ENCODE measurements at regions not wholly inside any gene's neighbourhood (a gene's known extent, or its start where the extent isn't known, plus 50 kb on each side); places are given as distances from the start of the nearest gene placed in this dataset.

DNA sequence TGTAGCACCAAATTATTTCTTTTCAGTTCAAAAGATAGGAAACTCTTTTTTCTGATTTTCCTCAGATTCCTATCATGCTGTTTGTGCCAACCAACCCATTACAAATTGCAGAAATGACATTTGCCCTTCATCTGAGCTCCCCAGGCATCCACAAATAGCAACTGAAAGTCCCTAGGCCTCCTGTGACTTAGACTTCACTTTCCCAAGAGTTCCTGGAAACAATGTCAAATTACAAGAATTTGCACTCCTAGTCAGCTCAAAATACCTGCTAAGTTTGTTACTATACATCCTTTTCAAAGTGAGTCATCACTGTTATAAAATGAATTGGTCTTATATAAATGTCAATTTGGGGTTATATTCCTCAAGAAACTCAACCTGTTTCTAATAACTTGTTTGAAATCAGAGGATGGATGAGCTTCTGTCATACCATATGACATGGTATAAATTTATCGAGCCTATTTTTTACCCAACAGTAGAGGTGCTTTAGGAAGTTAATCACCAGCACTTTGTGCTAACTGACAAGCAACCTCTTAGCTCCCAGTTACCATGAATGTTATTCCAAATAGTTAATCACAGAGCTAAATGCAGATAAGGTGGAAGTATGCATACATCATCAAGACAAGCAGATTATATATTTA lies 256.5 kb downstream of the HACE1 start:
- H3K27ac ChIP-seq (ENCODE audit: insufficient read depth, low read depth, low read length) = no peak overlapping the region
- no peaks in the 10 kb centered on the region for H3K27me3 ChIP-seq (ENCODE audit: control insufficient read depth in 2 of 2, insufficient read depth in 2 of 2, low read length in 2 of 2)
- H3K79me2 ChIP-seq (ENCODE audit: control insufficient read depth, insufficient read depth, low read length) = no peaks in the 10 kb centered on the region
- DNase-seq (ENCODE audit: low read depth, low spot score) (no peak), FAIRE-seq (peak; percentile 12)
- H3K36me3 ChIP-seq (ENCODE audit: control insufficient read depth in 2 of 2, extremely low read depth in 1 of 2, insufficient read depth in 2 of 2, low read length in 2 of 2) = no peaks in the 10 kb centered on the region
- H3K9ac ChIP-seq (replicated peaks; ENCODE audit: extremely low read depth, insufficient read depth, low read length) = no peak overlapping the region
- no peak overlapping the region for H3K4me2 ChIP-seq (ENCODE audit: insufficient read depth, low read length)
- no peak overlapping the region for H3K4me3 ChIP-seq (replicated peaks in 1 of 3; ENCODE audit: insufficient read depth in 1 of 3, low read depth in 1 of 3, low read length in 3 of 3)
- intact Hi-C loops (cut with micrococcal nuclease) (no loop called here), dilution Hi-C loops (cut with MboI; ENCODE audit: extremely low pct_ligation_motif_present, low sequenced_read_pairs) (no loop called here)
- TF ChIP-seq FOS (IDR thresholded peaks at IDR 0.05; ENCODE audit: borderline replicate concordance, insufficient read depth, low read length) = no peak
- no peak for TF ChIP-seq GATA2 (IDR thresholded peaks at IDR 0.05; ENCODE audit: insufficient read depth, insufficient read length, low read depth, low read length)
- TF ChIP-seq MYC (IDR thresholded peaks at IDR 0.05; ENCODE audit: low read depth, low read length) = no peak
- TF ChIP-seq JUN (IDR thresholded peaks at IDR 0.05; ENCODE audit: borderline replicate concordance, insufficient read depth, insufficient read length, low read depth) = no peak
- no peak for TF ChIP-seq EZH2 (IDR thresholded peaks at IDR 0.05; ENCODE audit: borderline replicate concordance, low read depth, low read length, severe bottlenecking)
- TF ChIP-seq POLR2A (IDR thresholded peaks at IDR 0.05; ENCODE audit: low read depth, low read length) = no peak
- TF ChIP-seq, protein P1, sequence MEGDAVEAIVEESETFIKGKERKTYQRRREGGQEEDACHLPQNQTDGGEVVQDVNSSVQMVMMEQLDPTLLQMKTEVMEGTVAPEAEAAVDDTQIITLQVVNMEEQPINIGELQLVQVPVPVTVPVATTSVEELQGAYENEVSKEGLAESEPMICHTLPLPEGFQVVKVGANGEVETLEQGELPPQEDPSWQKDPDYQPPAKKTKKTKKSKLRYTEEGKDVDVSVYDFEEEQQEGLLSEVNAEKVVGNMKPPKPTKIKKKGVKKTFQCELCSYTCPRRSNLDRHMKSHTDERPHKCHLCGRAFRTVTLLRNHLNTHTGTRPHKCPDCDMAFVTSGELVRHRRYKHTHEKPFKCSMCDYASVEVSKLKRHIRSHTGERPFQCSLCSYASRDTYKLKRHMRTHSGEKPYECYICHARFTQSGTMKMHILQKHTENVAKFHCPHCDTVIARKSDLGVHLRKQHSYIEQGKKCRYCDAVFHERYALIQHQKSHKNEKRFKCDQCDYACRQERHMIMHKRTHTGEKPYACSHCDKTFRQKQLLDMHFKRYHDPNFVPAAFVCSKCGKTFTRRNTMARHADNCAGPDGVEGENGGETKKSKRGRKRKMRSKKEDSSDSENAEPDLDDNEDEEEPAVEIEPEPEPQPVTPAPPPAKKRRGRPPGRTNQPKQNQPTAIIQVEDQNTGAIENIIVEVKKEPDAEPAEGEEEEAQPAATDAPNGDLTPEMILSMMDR (IDR thresholded peaks at IDR 0.05; ENCODE audit: extremely low read depth in 1 of 2, insufficient read depth in 1 of 2, low read depth in 1 of 2, low read length in 2 of 2) = no peak
- TF ChIP-seq, protein P2, sequence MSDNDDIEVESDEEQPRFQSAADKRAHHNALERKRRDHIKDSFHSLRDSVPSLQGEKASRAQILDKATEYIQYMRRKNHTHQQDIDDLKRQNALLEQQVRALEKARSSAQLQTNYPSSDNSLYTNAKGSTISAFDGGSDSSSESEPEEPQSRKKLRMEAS (IDR thresholded peaks at IDR 0.05; ENCODE audit: insufficient read depth, insufficient read length) = no peak
- no peak for TF ChIP-seq POLR2AphosphoS5 (IDR thresholded peaks at IDR 0.05; ENCODE audit: insufficient read depth, low read depth, low read length)
- no TSS peak for BruUV-seq (replicated peaks)
- CTCF ChIA-PET = no interaction called here
- H3K9me1 ChIP-seq (replicated peaks; ENCODE audit: control insufficient read depth, extremely low read depth, insufficient read depth, low read length) = no peaks in the 10 kb centered on the region
- peaks cover 3% of the 10 kb centered on the region for H3K4me1 ChIP-seq (ENCODE audit: control insufficient read depth, extremely low read depth, insufficient read depth, low read length)
- no peak overlapping the region for H2AFZ ChIP-seq (ENCODE audit: low read depth, low read length)
- POLR2A ChIA-PET = no interaction called here
- no peaks in the 10 kb centered on the region for H3K9me3 ChIP-seq (replicated peaks; ENCODE audit: control insufficient read depth, insufficient read depth, low read length)
- H4K20me1 ChIP-seq (replicated peaks; ENCODE audit: control insufficient read depth, extremely low read depth, insufficient read depth, low read length) = peaks cover 2% of the 10 kb centered on the region

All from endothelial cell of umbilical vein (primary cell).